HCT116 (cell line): ENCODE measurements at regions not wholly inside any gene's neighbourhood (a gene's known extent, or its start where the extent isn't known, plus 50 kb on each side); places are given as distances from the start of the nearest gene placed in this dataset.

Source experiments
- ATAC-seq: fragments of 200-7000 bp; cut with Tn5 transposase; 2 replicates; pipeline ENCODE4 v1.9.1; 2020; ENCODE audit warnings: mild to moderate bottlenecking, moderate library complexity
- BruUV-seq: library from RNA; stranded (reverse); fragments of 400-500 nt; replicated peaks from 2 replicates; lab custom pipeline; 2021; lab: Mats Ljungman, UMichigan
- CTCF ChIA-PET: fragments of 300-600 bp; sonication (Branson Sonifier 250); formaldehyde crosslinking; loops from one replicate; lab custom pipeline; 2021; ENCODE audit warnings: antibody characterized with exemption; lab: Charles Lee
- POLR2A ChIA-PET: fragments of 300-600, 350-600 bp; sonication (Branson Sonifier 250); formaldehyde crosslinking; loops from one replicate; lab custom pipeline; 2021; ENCODE audit warnings: antibody characterized with exemption; lab: Charles Lee
- RAD21 ChIA-PET, 2 experiments: fragments of 300-600 bp; sonication (Branson Sonifier 250); formaldehyde crosslinking; loops; one replicate each; lab custom pipeline; 2023; ENCODE audit warnings: low total read pairs in 2 of 2; ENCODE audit not compliant: uncharacterized antibody in 2 of 2, unreplicated experiment in 2 of 2, low non-redundant PET in 1 of 2; lab: Charles Lee
- DNase-seq: peaks from one replicate; pipeline ENCODE4 v3.0.0-alpha.2; 2010; ENCODE audit warnings: low read depth, low spot score
- H2AFZ ChIP-seq: fragments of 200-600 bp; shearing (Covaris generic), sonication (generic); 2 replicates; pipeline ENCODE4 v1.6.1; 2017; ENCODE audit warnings: low read depth, mixed run types, mixed read lengths, antibody characterized with exemption, low read length; ENCODE audit not compliant: poor library complexity, severe bottlenecking
- H3K27ac ChIP-seq: 2 replicates; pipeline ENCODE4 v1.5.1; 2012; ENCODE audit warnings: low read depth, low read length
- H3K27me3 ChIP-seq: fragments of 200-600 bp; sonication (generic); 2 replicates; pipeline ENCODE4 v1.6.1; 2016; ENCODE audit warnings: mixed run types, low read length, mixed read lengths; ENCODE audit not compliant: insufficient read depth
- H3K36me3 ChIP-seq, 2 experiments: fragments of 200-500 bp in 1 of 2; fragments of 200-600 bp in 1 of 2; sonication (Bioruptor generic) in 1 of 2; sonication (generic) in 1 of 2; 2 replicates each; pipeline versions ENCODE4 v1.5.1 to v1.6.1; 2014 to 2016; ENCODE audit warnings: low read length in 2 of 2, inconsistent platforms in 1 of 2, mixed read lengths in 1 of 2, mixed run types in 1 of 2; ENCODE audit not compliant: insufficient read depth in 2 of 2, control insufficient read depth in 1 of 2
- H3K4me1 ChIP-seq, 2 experiments: fragments of 200-600 bp in 1 of 2; sonication (generic) in 1 of 2; 2 replicates each; pipeline versions ENCODE4 v1.5.1 to v1.6.1; 2012 to 2017; ENCODE audit warnings: low read length in 2 of 2, inconsistent platforms in 1 of 2, mild to moderate bottlenecking in 1 of 2, mixed read lengths in 1 of 2, mixed run types in 1 of 2, moderate library complexity in 1 of 2; ENCODE audit not compliant: insufficient read depth in 2 of 2, control insufficient read depth in 1 of 2
- H3K4me2 ChIP-seq: fragments of 200-600 bp; sonication (generic); 2 replicates; pipeline ENCODE4 v1.6.1; 2017; ENCODE audit warnings: mixed run types, low read length, mixed read lengths
- H3K4me3 ChIP-seq, 2 experiments: fragments of 200-600 bp in 1 of 2; sonication (generic) in 1 of 2; replicated peaks in 1 of 2; 2 replicates each; pipeline ENCODE4 v1.5.1; 2011 to 2016; ENCODE audit warnings: low read length in 2 of 2, control low read depth in 1 of 2, low read depth in 1 of 2, mild to moderate bottlenecking in 1 of 2, mixed read lengths in 1 of 2, mixed run types in 1 of 2
- H3K79me2 ChIP-seq: fragments of 200-600 bp; sonication (generic); 2 replicates; pipeline ENCODE4 v1.6.1; 2017; ENCODE audit warnings: mild to moderate bottlenecking, mixed run types, low read length, moderate library complexity, mixed read lengths; ENCODE audit not compliant: insufficient read depth
- H3K9ac ChIP-seq: fragments of 200-600 bp; sonication (generic); 2 replicates; pipeline ENCODE4 v1.6.1; 2016; ENCODE audit warnings: low read length, mixed read lengths
- H3K9me2 ChIP-seq: fragments of 200-600 bp; sonication (generic), shearing (Covaris generic); 2 replicates; pipeline ENCODE4 v1.6.1; 2017; ENCODE audit warnings: mixed run types, mild to moderate bottlenecking, moderate library complexity; ENCODE audit not compliant: insufficient read depth
- H3K9me3 ChIP-seq, 2 experiments: fragments of 200-500 bp in 1 of 2; fragments of 200-600 bp in 1 of 2; sonication (Bioruptor generic) in 1 of 2; sonication (generic) in 1 of 2; 2 replicates each; pipeline ENCODE4 v1.6.1; 2014 to 2017; ENCODE audit warnings: low read length in 2 of 2, mixed read lengths in 2 of 2, inconsistent platforms in 1 of 2, low read depth in 1 of 2, mild to moderate bottlenecking in 1 of 2, mixed run types in 1 of 2, moderate library complexity in 1 of 2; ENCODE audit not compliant: control insufficient read depth in 1 of 2, insufficient read depth in 1 of 2
- H4K20me1 ChIP-seq: fragments of 200-600 bp; sonication (generic), shearing (Covaris generic); 2 replicates; pipeline ENCODE4 v1.6.1; 2017; ENCODE audit warnings: mixed run types, mild to moderate bottlenecking, moderate library complexity; ENCODE audit not compliant: insufficient read depth
- ATF3 ChIP-seq: IDR thresholded peaks from 2 replicates; pipeline ENCODE4 v1.6.1; 2012
- CBX3 ChIP-seq: IDR thresholded peaks from 2 replicates; pipeline ENCODE4 v1.6.1; 2012; ENCODE audit warnings: low read depth
- CTCF ChIP-seq, 3 experiments: fragments of 200-600 bp in 1 of 3; sonication (generic) in 1 of 3; IDR thresholded peaks in 2 of 3; conservative IDR thresholded peaks in 1 of 3; 2 replicates each; pipeline ENCODE4 v1.5.1; 2012 to 2017; ENCODE audit warnings: low read depth in 2 of 3, low read length in 2 of 3, antibody characterized with exemption in 1 of 3, borderline replicate concordance in 1 of 3, control low read depth in 1 of 3, mild to moderate bottlenecking in 1 of 3, mixed read lengths in 1 of 3, mixed run types in 1 of 3, moderate library complexity in 1 of 3; ENCODE audit not compliant: insufficient read depth in 1 of 3
- EGR1 ChIP-seq: IDR thresholded peaks from 2 replicates; pipeline ENCODE4 v1.6.1; 2012; ENCODE audit warnings: low read depth
- EZH2 ChIP-seq: fragments of 200-600 bp; sonication (generic); IDR thresholded peaks from 2 replicates; pipeline ENCODE4 v1.6.1; 2017; ENCODE audit warnings: antibody characterized with exemption, mixed run types
- FOSL1 ChIP-seq: IDR thresholded peaks from 2 replicates; pipeline ENCODE4 v1.6.1; 2012; ENCODE audit warnings: low read depth
- JUND ChIP-seq: IDR thresholded peaks from 2 replicates; pipeline ENCODE4 v1.6.1; 2012
- SP1 ChIP-seq: IDR thresholded peaks from 2 replicates; pipeline ENCODE4 v1.6.1; 2012; ENCODE audit warnings: low read depth
- YY1 ChIP-seq: IDR thresholded peaks from 2 replicates; pipeline ENCODE4 v1.6.1; 2011; ENCODE audit warnings: low read length, low read depth, moderate library complexity, mild to moderate bottlenecking; ENCODE audit not compliant: insufficient replicate concordance; ENCODE audit errors: extremely low read depth
- ZNF274 ChIP-seq: fragments of 200-500 bp; sonication (Bioruptor generic); IDR thresholded peaks from 2 replicates; pipeline ENCODE4 v1.6.1; 2014; ENCODE audit warnings: mild to moderate bottlenecking, low read depth, low read length, inconsistent platforms
- intact Hi-C: fragments of 100-400 bp; cut with micrococcal nuclease; formaldehyde crosslinking; loops from 2 replicates; pipeline ENCODE4 v1.10.0; 2022
- TF ChIP-seq, protein P1 (sequence below): IDR thresholded peaks from 2 replicates; pipeline ENCODE4 v1.6.1; 2011; ENCODE audit warnings: mild to moderate bottlenecking, low read length, moderate library complexity; ENCODE audit not compliant: insufficient replicate concordance; ENCODE audit errors: extremely low read depth

GRCh38 chr4:187270154-187270553, 546.5 kb upstream of the FAT1 start:
- no peak overlapping the region for H3K27ac ChIP-seq
- BruUV-seq, result no TSS peak
- no peaks in the 10 kb centered on the region for H3K79me2 ChIP-seq
- H2AFZ ChIP-seq, result no peak overlapping the region
- H3K9ac ChIP-seq, result no peak overlapping the region
- no peak for TF ChIP-seq CTCF (IDR thresholded peaks at IDR 0.05 in 2 of 3, conservative IDR thresholded peaks at IDR 0.05 in 1 of 3; ENCODE audit: borderline replicate concordance in 1 of 3, insufficient read depth in 1 of 3, low read depth in 2 of 3, low read length in 2 of 3)
- TF ChIP-seq EZH2, result no peak
- no peak for TF ChIP-seq FOSL1
- TF ChIP-seq JUND, result no peak
- TF ChIP-seq ATF3, result no peak
- TF ChIP-seq CBX3, result no peak
- TF ChIP-seq, protein P1, sequence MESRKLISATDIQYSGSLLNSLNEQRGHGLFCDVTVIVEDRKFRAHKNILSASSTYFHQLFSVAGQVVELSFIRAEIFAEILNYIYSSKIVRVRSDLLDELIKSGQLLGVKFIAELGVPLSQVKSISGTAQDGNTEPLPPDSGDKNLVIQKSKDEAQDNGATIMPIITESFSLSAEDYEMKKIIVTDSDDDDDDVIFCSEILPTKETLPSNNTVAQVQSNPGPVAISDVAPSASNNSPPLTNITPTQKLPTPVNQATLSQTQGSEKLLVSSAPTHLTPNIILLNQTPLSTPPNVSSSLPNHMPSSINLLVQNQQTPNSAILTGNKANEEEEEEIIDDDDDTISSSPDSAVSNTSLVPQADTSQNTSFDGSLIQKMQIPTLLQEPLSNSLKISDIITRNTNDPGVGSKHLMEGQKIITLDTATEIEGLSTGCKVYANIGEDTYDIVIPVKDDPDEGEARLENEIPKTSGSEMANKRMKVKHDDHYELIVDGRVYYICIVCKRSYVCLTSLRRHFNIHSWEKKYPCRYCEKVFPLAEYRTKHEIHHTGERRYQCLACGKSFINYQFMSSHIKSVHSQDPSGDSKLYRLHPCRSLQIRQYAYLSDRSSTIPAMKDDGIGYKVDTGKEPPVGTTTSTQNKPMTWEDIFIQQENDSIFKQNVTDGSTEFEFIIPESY, result no peak
- TF ChIP-seq SP1, result no peak
- no peak for TF ChIP-seq ZNF274
- TF ChIP-seq EGR1, result no peak
- TF ChIP-seq YY1, result no peak
- TF ChIP-seq, all 23 proteins: peak for 0
- Histone ChIP-seq H3K4me2 (no peak overlapping the region), H3K36me3 (no peaks in the 10 kb centered on the region), H3K4me3 (no peak overlapping the region), H3K9me2 (no peaks in the 10 kb centered on the region), H3K27me3 (no peaks in the 10 kb centered on the region), H3K4me1 (no peaks in the 10 kb centered on the region), H4K20me1 (no peaks in the 10 kb centered on the region), H3K9me3 (no peaks in the 10 kb centered on the region)
- ChIA-PET RAD21 (no interaction called here), CTCF (no interaction called here), POLR2A (no interaction called here)
- ATAC-seq, result no peak
- intact Hi-C loops, result no loop called here
- DNase-seq, result no peak
